ENCODE measurements at regions not wholly inside any gene's neighbourhood (a gene's known extent, or its start where the extent isn't known, plus 50 kb on each side); places are given as distances from the start of the nearest gene placed in this dataset.

GRCh38 chr14:71675900-71676287 is 256.3 kb upstream of the RGS6 start:
- DNase-seq (ENCODE audit: low spot score): no peak

GRCh38 chr14:71680736-71681387 is 251.4 kb upstream of the RGS6 start:
- DNase-seq (ENCODE audit: low spot score): no peak

GRCh38 chr14:71682337-71682736 is 249.9 kb upstream of the RGS6 start:
- no peak for DNase-seq (ENCODE audit: low spot score)

- no peak for DNase-seq (ENCODE audit: low spot score)
These were observed 247.9 kb upstream of the RGS6 start for GRCh38 chr14:71684323-71684722.

- no peak for DNase-seq (ENCODE audit: low spot score)
These were observed 245.6 kb upstream of the RGS6 start for GRCh38 chr14:71686677-71687076.

- DNase-seq (ENCODE audit: low spot score): no peak
These were observed 244.9 kb upstream of the RGS6 start for GRCh38 chr14:71687166-71687831.

- DNase-seq (ENCODE audit: low spot score): no peak
These were observed 243.7 kb upstream of the RGS6 start for GRCh38 chr14:71688576-71688975.

GRCh38 chr14:71690478-71690877 is 241.8 kb upstream of the RGS6 start:
- no peak for DNase-seq (ENCODE audit: low spot score)

GRCh38 chr14:71692496-71692895 is 239.7 kb upstream of the RGS6 start:
- peak; percentile 57 for DNase-seq (ENCODE audit: low spot score)

GRCh38 chr14:71693381-71693780 is 238.8 kb upstream of the RGS6 start:
- peak; percentile 22 for DNase-seq (ENCODE audit: low spot score)

- DNase-seq (ENCODE audit: low spot score): no peak
These were observed 237.4 kb upstream of the RGS6 start for GRCh38 chr14:71694591-71695530.

GRCh38 chr14:71695611-71696350 is 236.4 kb upstream of the RGS6 start:
- no peak for DNase-seq (ENCODE audit: low spot score)

- DNase-seq (ENCODE audit: low spot score): no peak
These were observed 234.2 kb upstream of the RGS6 start for GRCh38 chr14:71698027-71698426.

GRCh38 chr14:71698673-71699072 is 233.6 kb upstream of the RGS6 start:
- DNase-seq (ENCODE audit: low spot score): no peak

- no peak for DNase-seq (ENCODE audit: low spot score)
These were observed 230.2 kb upstream of the RGS6 start for GRCh38 chr14:71701990-71702389.

- no peak for DNase-seq (ENCODE audit: low spot score)
These were observed 229.4 kb upstream of the RGS6 start for GRCh38 chr14:71702786-71703185.

GRCh38 chr14:71703477-71703876 is 228.8 kb upstream of the RGS6 start:
- DNase-seq (ENCODE audit: low spot score): peak; percentile 37

- no peak for DNase-seq (ENCODE audit: low spot score)
These were observed 228.0 kb upstream of the RGS6 start for GRCh38 chr14:71704210-71704609.

GRCh38 chr14:71705460-71705859 is 226.8 kb upstream of the RGS6 start:
- DNase-seq (ENCODE audit: low spot score): no peak

- DNase-seq (ENCODE audit: low spot score): no peak
These were observed 223.2 kb upstream of the RGS6 start for GRCh38 chr14:71709076-71709475.

- no peak for DNase-seq (ENCODE audit: low spot score)
These were observed 222.2 kb upstream of the RGS6 start for GRCh38 chr14:71709987-71710386.

GRCh38 chr14:71711125-71711524 is 221.1 kb upstream of the RGS6 start:
- DNase-seq (ENCODE audit: low spot score): no peak

All from AG08396 (cell line).